GM12874 (cell line): ENCODE measurements at regions not wholly inside any gene's neighbourhood (a gene's known extent, or its start where the extent isn't known, plus 50 kb on each side); places are given as distances from the start of the nearest gene placed in this dataset.

Source experiments
- CTCF ChIP-seq: IDR thresholded peaks from 2 replicates; pipeline ENCODE4 v1.5.1; 2011; ENCODE audit warnings: low read depth, mild to moderate bottlenecking, control low read depth, low read length, moderate library complexity; ENCODE audit not compliant: insufficient read depth

DNA sequence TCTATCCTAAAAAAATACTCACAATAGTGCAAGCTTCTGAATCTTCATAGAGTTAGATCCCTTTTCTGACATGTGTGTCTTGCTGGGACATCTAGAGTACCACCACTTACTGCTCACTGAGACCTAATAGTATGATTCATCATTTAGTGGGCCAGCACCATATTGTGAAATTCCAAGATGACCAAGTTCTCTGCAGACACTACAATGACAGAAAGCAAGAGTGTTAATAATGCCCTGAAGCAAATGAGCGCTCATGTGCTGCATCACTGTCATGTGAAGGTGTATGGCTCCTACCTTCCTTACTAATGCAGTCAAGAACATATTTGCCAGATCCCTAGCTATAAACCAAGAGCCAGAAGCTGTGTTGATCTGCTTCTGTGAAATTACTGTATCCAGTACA, 606.2 kb upstream of the NXPH2 start:
- TF ChIP-seq CTCF = no peak

DNA sequence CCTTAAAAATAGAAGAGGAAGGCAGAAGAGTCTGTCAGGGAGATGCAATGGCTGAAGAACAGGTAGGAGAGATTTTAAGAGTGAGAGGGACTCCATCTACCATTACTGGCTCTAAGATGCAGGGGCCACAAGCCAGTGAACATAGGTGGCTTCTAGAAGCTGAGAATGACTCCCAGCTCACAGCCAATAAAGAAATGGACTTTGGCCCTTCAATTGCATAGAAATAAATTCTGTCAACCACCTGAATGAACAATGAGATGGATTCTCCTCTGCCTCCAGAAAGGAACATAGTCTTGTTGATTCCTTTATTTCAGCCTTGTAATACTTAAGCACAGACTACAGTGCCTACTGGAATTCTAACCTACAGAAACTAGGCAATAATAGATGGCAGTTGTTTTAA, 603.3 kb upstream of the NXPH2 start:
- no peak for TF ChIP-seq CTCF

DNA sequence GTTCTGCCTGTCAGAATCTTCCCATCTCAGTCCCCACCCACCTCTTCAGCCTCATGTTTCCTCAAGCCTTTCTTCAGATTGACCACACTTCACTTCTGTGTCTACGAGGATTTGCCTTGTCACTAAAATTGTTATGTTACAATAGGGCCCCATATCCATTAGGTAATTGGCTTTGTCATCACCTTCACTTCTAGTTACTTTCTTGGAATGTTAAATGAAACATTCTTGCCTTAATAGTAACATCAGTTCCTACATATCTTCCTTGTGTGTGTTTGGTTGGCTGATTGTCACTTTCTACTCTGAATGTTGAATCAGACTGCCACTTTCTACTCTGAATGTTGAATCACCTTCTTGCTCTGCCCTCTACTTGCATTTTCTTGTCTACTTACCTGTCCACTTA, 599.9 kb upstream of the NXPH2 start:
- TF ChIP-seq CTCF = no peak

DNA sequence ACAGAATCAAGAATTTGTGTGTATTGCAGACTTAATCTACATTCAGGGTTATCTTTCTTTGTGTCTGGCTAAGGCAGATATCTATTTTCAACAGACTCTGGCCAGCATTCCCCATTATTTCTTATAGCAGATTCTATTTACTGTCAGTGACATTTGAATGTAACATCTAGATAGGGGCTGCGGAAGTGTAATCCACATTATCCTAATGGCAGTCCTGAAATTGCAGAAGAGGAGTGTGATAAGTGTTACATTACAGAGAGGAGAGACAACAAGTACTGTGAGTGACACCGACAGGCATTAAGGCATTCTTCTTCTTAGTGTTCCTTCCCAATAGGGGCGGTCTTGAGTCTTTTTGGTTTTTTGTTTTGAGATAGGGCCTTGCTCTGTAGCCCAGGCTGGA, 598.2 kb upstream of the NXPH2 start:
- TF ChIP-seq CTCF = no peak

GRCh38 chr2:139374296-139374850, 594.2 kb upstream of the NXPH2 start:
- no peak for TF ChIP-seq CTCF

- TF ChIP-seq CTCF = no peak
These were observed 589.5 kb upstream of the NXPH2 start for GRCh38 chr2:139369423-139370409.

DNA sequence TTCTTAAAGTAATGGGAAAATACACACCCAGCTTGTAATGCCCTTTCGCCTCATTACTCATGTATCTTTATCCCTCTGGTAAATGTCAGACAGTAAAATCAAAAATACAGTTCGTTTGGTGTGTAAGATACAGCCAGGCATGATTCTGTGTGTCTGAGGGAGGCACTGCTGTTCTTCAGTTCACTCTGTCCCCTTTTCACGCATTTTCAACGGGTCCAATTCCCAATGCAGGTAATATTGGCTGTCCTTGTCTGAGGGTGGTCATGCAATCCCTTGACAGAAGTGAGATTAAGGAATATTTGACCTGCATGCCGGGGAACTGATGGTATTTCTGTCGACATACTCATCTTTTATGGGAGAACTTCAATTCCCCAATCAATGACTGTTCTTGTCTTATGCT, 587.2 kb upstream of the NXPH2 start:
- TF ChIP-seq CTCF = no peak
